IPS-18a (cell line): ENCODE measurements at regions not wholly inside any gene's neighbourhood (a gene's known extent, or its start where the extent isn't known, plus 50 kb on each side); places are given as distances from the start of the nearest gene placed in this dataset.
"Not testable (repeated sequence)": the region's sequence is repeated elsewhere in the genome, so short reads cannot be mapped to it uniquely, and the experiment has no call there.

Experiments
- H3K27ac ChIP-seq: one replicate; pipeline ENCODE4 v1.5.1; 2013; ENCODE audit warnings: low read length
- H3K27me3 ChIP-seq: one replicate; pipeline ENCODE4 v1.6.1; 2013; ENCODE audit warnings: mild to moderate bottlenecking, low read length; ENCODE audit not compliant: control insufficient read depth, insufficient read depth
- H3K36me3 ChIP-seq: one replicate; pipeline ENCODE4 v1.6.1; 2013; ENCODE audit warnings: low read depth, low read length; ENCODE audit not compliant: control insufficient read depth
- H3K4me1 ChIP-seq: one replicate; pipeline ENCODE4 v1.6.1; 2013; ENCODE audit warnings: low read depth, low read length; ENCODE audit not compliant: control insufficient read depth
- H3K4me3 ChIP-seq: one replicate; pipeline ENCODE4 v1.5.1; 2013; ENCODE audit warnings: low read length
- H3K9ac ChIP-seq: one replicate; pipeline ENCODE4 v1.6.1; 2013; ENCODE audit warnings: mild to moderate bottlenecking, low read length, moderate library complexity
- H3K9me3 ChIP-seq: one replicate; pipeline ENCODE4 v1.6.1; 2013; ENCODE audit warnings: low read depth, low read length; ENCODE audit not compliant: control insufficient read depth

GRCh38 chrX:51155157-51155556, 177.5 kb upstream of the NUDT10 start:
- no peak overlapping the region for H3K9ac ChIP-seq
- H3K27ac ChIP-seq, result no peak overlapping the region
- no peaks in the 10 kb centered on the region for H3K36me3 ChIP-seq
- H3K9me3 ChIP-seq, result peaks cover 22% of the 10 kb centered on the region
- no peaks in the 10 kb centered on the region for H3K4me1 ChIP-seq
- no peaks in the 10 kb centered on the region for H3K27me3 ChIP-seq
- no peak overlapping the region for H3K4me3 ChIP-seq

DNA sequence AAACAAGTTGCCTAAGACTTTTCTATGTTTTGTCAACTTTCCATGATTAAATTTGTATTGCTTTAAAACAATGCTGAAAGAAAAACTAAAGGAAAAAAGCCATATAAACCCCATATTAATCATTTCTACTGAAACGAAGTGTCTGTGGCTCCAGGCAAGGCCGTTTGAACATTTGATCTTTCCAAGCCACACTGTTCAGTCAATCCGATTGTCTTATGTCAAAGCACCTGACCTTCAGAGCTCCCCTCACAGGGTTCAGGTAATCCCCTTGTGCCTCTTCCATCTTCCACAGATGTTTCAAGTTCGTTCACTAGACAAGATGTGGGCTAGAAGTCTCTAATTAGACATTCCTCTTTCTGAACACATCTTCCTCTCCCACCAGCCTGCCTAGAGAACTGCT, 177.1 kb upstream of the NUDT10 start:
- no peaks in the 10 kb centered on the region for H3K4me1 ChIP-seq
- peaks cover 22% of the 10 kb centered on the region for H3K9me3 ChIP-seq
- H3K36me3 ChIP-seq, result no peaks in the 10 kb centered on the region
- no peak overlapping the region for H3K27ac ChIP-seq
- H3K9ac ChIP-seq, result no peak overlapping the region
- H3K27me3 ChIP-seq, result no peaks in the 10 kb centered on the region
- no peak overlapping the region for H3K4me3 ChIP-seq

- peaks cover 10% of the 10 kb centered on the region for H3K9me3 ChIP-seq
- no peaks in the 10 kb centered on the region for H3K27me3 ChIP-seq
- H3K36me3 ChIP-seq, result no peaks in the 10 kb centered on the region
- no peak overlapping the region for H3K4me3 ChIP-seq
- no peaks in the 10 kb centered on the region for H3K4me1 ChIP-seq
- no peak overlapping the region for H3K27ac ChIP-seq
- H3K9ac ChIP-seq, result no peak overlapping the region
These were observed 174.4 kb upstream of the NUDT10 start for GRCh38 chrX:51158231-51158630.

DNA sequence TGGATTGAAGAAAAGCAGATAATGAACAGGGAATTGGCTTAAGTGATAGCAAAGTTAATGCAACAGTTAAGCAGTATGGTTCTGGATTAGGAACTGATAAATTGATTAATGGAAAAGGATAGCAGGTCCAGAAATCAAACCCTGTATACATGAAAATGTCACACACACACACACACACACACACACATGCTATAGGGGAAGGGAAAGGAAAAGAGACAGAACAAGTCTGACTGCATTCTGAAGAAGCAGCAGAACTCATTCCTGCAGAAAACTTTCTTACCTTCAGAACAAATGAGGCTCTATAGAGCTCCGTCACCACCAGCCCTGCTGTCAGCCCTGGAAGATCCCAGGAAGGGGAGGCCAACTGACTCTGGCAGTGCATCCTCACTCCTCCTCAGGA, 173.2 kb upstream of the NUDT10 start:
- not testable (repeated sequence) for H3K27me3 ChIP-seq, H3K9ac ChIP-seq

GRCh38 chrX:51163730-51164129, 168.9 kb upstream of the NUDT10 start:
- Histone ChIP-seq H3K9me3 (no peaks in the 10 kb centered on the region), H3K4me3 (no peak overlapping the region), H3K4me1 (no peaks in the 10 kb centered on the region), H3K9ac (no peak overlapping the region), H3K27me3 (no peaks in the 10 kb centered on the region), H3K36me3 (no peaks in the 10 kb centered on the region), H3K27ac (no peak overlapping the region)

More for the DNA sequence above, 173.2 kb upstream of the NUDT10 start:
- H3K27ac ChIP-seq, H3K4me3 ChIP-seq, H3K9me3 ChIP-seq, H3K4me1 ChIP-seq, H3K36me3 ChIP-seq: not testable (repeated sequence)

GRCh38 chrX:51178356-51178900, 154.2 kb upstream of the NUDT10 start:
- not testable (repeated sequence) for H3K9me3 ChIP-seq, H3K27me3 ChIP-seq, H3K4me3 ChIP-seq, H3K36me3 ChIP-seq, H3K4me1 ChIP-seq, H3K9ac ChIP-seq, H3K27ac ChIP-seq

DNA sequence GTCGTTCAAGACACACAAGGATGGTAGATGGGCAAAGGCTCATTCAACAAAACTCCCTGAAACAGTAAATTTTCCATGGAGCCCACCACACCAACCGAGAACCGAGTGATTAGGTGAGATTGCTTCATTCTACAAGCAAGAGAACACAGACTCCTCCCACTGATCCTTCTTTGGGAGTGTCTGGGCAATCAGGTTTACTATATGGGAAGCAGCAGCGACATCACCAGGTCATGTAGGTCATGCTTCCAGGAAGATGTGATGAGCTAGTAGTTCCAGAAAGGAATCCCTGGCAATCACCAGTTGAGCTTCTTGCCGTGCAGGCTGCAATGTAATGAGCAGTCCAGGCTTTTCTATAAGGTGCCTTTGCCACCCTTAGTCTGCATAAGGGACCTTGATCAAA, 152.8 kb upstream of the NUDT10 start:
- H3K4me1 ChIP-seq, H3K36me3 ChIP-seq, H3K27me3 ChIP-seq, H3K9me3 ChIP-seq, H3K4me3 ChIP-seq, H3K9ac ChIP-seq, H3K27ac ChIP-seq: not testable (repeated sequence)

GRCh38 chrX:51182545-51182944, 150.1 kb upstream of the NUDT10 start:
- Histone ChIP-seq H3K4me1 (no peaks in the 10 kb centered on the region), H3K4me3 (no peak overlapping the region), H3K9ac (no peak overlapping the region)

GRCh38 chrX:51192104-51192503, 140.5 kb upstream of the NUDT10 start:
- Histone ChIP-seq H3K9me3 (peaks cover 27% of the 10 kb centered on the region), H3K27ac (no peak overlapping the region), H3K27me3 (no peaks in the 10 kb centered on the region), H3K4me3 (no peak overlapping the region), H3K36me3 (no peaks in the 10 kb centered on the region), H3K9ac (no peak overlapping the region), H3K4me1 (no peaks in the 10 kb centered on the region)

More at GRCh38 chrX:51182545-51182944, 150.1 kb upstream of the NUDT10 start:
- Histone ChIP-seq H3K27me3 (no peaks in the 10 kb centered on the region), H3K9me3 (peaks cover 9% of the 10 kb centered on the region), H3K36me3 (no peaks in the 10 kb centered on the region), H3K27ac (no peak overlapping the region)

DNA sequence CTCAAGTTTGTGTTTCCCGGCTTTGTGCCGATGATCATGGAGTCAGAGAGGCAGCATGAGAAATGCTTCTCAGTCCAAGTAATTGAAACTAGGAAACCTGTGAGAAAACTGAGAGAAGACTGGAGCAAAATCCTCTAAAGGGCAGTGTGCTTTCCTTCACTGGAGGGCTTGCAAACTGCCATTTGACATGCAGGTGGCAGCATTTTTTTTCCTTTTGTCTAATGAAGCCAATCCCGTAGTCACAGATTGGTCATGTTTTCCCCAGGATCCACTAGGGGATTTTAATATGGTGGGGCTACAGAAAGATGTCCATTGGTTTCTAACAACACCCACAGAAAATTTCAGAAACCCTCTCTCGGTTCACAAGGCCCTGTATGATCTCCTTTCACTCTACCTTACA, 117.4 kb upstream of the NUDT10 start:
- H3K4me3 ChIP-seq, result no peak overlapping the region
- H3K27me3 ChIP-seq, result no peaks in the 10 kb centered on the region
- no peak overlapping the region for H3K9ac ChIP-seq
- H3K36me3 ChIP-seq, result no peaks in the 10 kb centered on the region
- peaks cover 7% of the 10 kb centered on the region for H3K9me3 ChIP-seq
- no peak overlapping the region for H3K27ac ChIP-seq
- no peaks in the 10 kb centered on the region for H3K4me1 ChIP-seq

GRCh38 chrX:51215856-51216255, 116.8 kb upstream of the NUDT10 start:
- Histone ChIP-seq H3K9ac (no peak overlapping the region), H3K36me3 (no peaks in the 10 kb centered on the region), H3K9me3 (peaks cover 7% of the 10 kb centered on the region), H3K4me1 (no peaks in the 10 kb centered on the region), H3K27me3 (no peaks in the 10 kb centered on the region), H3K4me3 (no peak overlapping the region), H3K27ac (no peak overlapping the region)

- Histone ChIP-seq H3K4me1 (no peaks in the 10 kb centered on the region), H3K4me3 (no peak overlapping the region), H3K9ac (no peak overlapping the region), H3K36me3 (no peaks in the 10 kb centered on the region), H3K9me3 (peaks cover 29% of the 10 kb centered on the region), H3K27ac (no peak overlapping the region), H3K27me3 (no peaks in the 10 kb centered on the region)
These were observed 90.4 kb upstream of the NUDT10 start for GRCh38 chrX:51242212-51242611.
